ENCODE measurements at regions not wholly inside any gene's neighbourhood (a gene's known extent, or its start where the extent isn't known, plus 50 kb on each side); places are given as distances from the start of the nearest gene placed in this dataset.

GRCh38 chr3:118833075-118833474 lies 201.6 kb downstream of the IGSF11 start:
- TF ChIP-seq POLR2A (IDR thresholded peaks at IDR 0.05; ENCODE audit: low read length) (no peak), GATA1 (IDR thresholded peaks at IDR 0.05; ENCODE audit: low read depth, low read length) (no peak)
